HG03469 (cell line): ENCODE measurements at regions not wholly inside any gene's neighbourhood (a gene's known extent, or its start where the extent isn't known, plus 50 kb on each side); places are given as distances from the start of the nearest gene placed in this dataset.
A peak's percentile ranks its signal among the peaks of the same experiment; 100 is the strongest.
"Not testable (repeated sequence)": the region's sequence is repeated elsewhere in the genome, so short reads cannot be mapped to it uniquely, and the experiment has no call there.

Source experiments
- ATAC-seq: cut with Tn5 transposase; IDR thresholded peaks from one replicate; pipeline ENCODE4 v1.9.1; 2021; ENCODE audit warnings: mild to moderate bottlenecking, moderate library complexity, moderate number of reproducible peaks; ENCODE audit not compliant: unreplicated experiment

GRCh38 chrX:75873993-75874392, 88.9 kb upstream of the MAGEE2 start:
- no peak for ATAC-seq

GRCh38 chrX:75883446-75883845, 98.4 kb upstream of the MAGEE2 start:
- no peak for ATAC-seq

- no peak for ATAC-seq
Observed at GRCh38 chrX:75887833-75888232, 102.8 kb upstream of the MAGEE2 start.

- no peak for ATAC-seq
Observed at GRCh38 chrX:75892749-75893148, 107.7 kb upstream of the MAGEE2 start.

GRCh38 chrX:75893281-75893680, 108.2 kb upstream of the MAGEE2 start:
- no peak for ATAC-seq

- ATAC-seq: no peak
Observed at GRCh38 chrX:75911716-75912115, 126.7 kb upstream of the MAGEE2 start.

- ATAC-seq: no peak
Observed at GRCh38 chrX:75957107-75957610, 172.1 kb upstream of the MAGEE2 start.

GRCh38 chrX:75961321-75961720, 176.3 kb upstream of the MAGEE2 start:
- not testable (repeated sequence) for ATAC-seq

GRCh38 chrX:75963774-75964173, 178.7 kb upstream of the MAGEE2 start:
- ATAC-seq: no peak

GRCh38 chrX:75968293-75968692, 183.2 kb upstream of the MAGEE2 start:
- no peak for ATAC-seq

GRCh38 chrX:75986976-75987375, 185.9 kb upstream of the PBDC1 start:
- ATAC-seq: no peak

- ATAC-seq: peak; percentile 72
Observed at GRCh38 chrX:75989806-75990590, 182.9 kb upstream of the PBDC1 start.

- ATAC-seq: no peak
Observed at GRCh38 chrX:75997692-75998091, 175.2 kb upstream of the PBDC1 start.

- ATAC-seq: no peak
Observed at GRCh38 chrX:76014321-76014720, 158.5 kb upstream of the PBDC1 start.

- no peak for ATAC-seq
Observed at GRCh38 chrX:76026292-76026691, 146.6 kb upstream of the PBDC1 start.

- no peak for ATAC-seq
Observed at GRCh38 chrX:76026751-76027150, 146.1 kb upstream of the PBDC1 start.

GRCh38 chrX:76029385-76029784, 143.5 kb upstream of the PBDC1 start:
- no peak for ATAC-seq

- no peak for ATAC-seq
Observed at GRCh38 chrX:76064825-76065224, 108.0 kb upstream of the PBDC1 start.

- ATAC-seq: no peak
Observed at GRCh38 chrX:76076124-76076523, 96.7 kb upstream of the PBDC1 start.

GRCh38 chrX:76109654-76110053, 63.2 kb upstream of the PBDC1 start:
- no peak for ATAC-seq
